ENCODE measurements at regions not wholly inside any gene's neighbourhood (a gene's known extent, or its start where the extent isn't known, plus 50 kb on each side); places are given as distances from the start of the nearest gene placed in this dataset.

GRCh38 chr15:47339800-47340570 is 377.3 kb upstream of the SEMA6D start:
- TF ChIP-seq USF2 (IDR thresholded peaks at IDR 0.05; ENCODE audit: borderline replicate concordance, low read depth, low read length): no peak
- peak; percentile 69; the same call in 1 of the 2 replicates for TF ChIP-seq RAD51 (IDR thresholded peaks at IDR 0.05)
- Histone ChIP-seq H2AFZ (ENCODE audit: control insufficient read depth, low read depth, low read length) (no peak overlapping the region), H3K4me2 (ENCODE audit: control insufficient read depth, insufficient read depth) (no peak overlapping the region), H3K4me3 (no peak overlapping the region), H3K36me3 (ENCODE audit: control insufficient read depth in 2 of 2, insufficient read depth in 2 of 2, low read length in 1 of 2) (no peaks in the 10 kb centered on the region), H3K27ac (ENCODE audit: control insufficient read depth, insufficient read depth) (no peak overlapping the region), H4K20me1 (ENCODE audit: control insufficient read depth, insufficient read depth) (no peaks in the 10 kb centered on the region), H3K79me2 (ENCODE audit: control insufficient read depth, insufficient read depth, low read length) (no peaks in the 10 kb centered on the region), H3K9me3 (replicated peaks; ENCODE audit: control insufficient read depth, insufficient read depth, low read length) (no peaks in the 10 kb centered on the region), H3K4me1 (ENCODE audit: control insufficient read depth, insufficient read depth, low read length) (no peaks in the 10 kb centered on the region), H3K9ac (ENCODE audit: control insufficient read depth, insufficient read depth, low read length) (no peak overlapping the region), H3K27me3 (replicated peaks in 1 of 2; ENCODE audit: control insufficient read depth in 2 of 2, insufficient read depth in 2 of 2, low read length in 1 of 2) (no peaks in the 10 kb centered on the region)
- ATAC-seq: no peak
- no peak for DNase-seq (ENCODE audit: low read depth, low spot score)
- CTCF ChIA-PET: no interaction called here
- RAD21 ChIA-PET (ENCODE audit: unreplicated experiment): no interaction called here
- in situ Hi-C loops (cut with MboI): no loop called here
- SMC1A ChIA-PET (ENCODE audit: uncharacterized antibody, unreplicated experiment): interaction anchor here (0.6 to 0.7 kb wide), 2 partner anchors 51 to 501 kb away, joined by 3 read pairs; no protein-coding TSS in a partner anchor
- FAIRE-seq: no peak
- intact Hi-C loops (cut with micrococcal nuclease; ENCODE audit: unreplicated experiment): no loop called here
- 1% methylated on average over 4 of the region's 4 CpGs for WGBS (ENCODE audit: insufficient coverage, insufficient replicate concordance, low lambda C conversion rate, missing lambda C conversion rate)
- POLR2A ChIA-PET: no interaction called here
- no TSS peak for BruUV-seq (replicated peaks)

GRCh38 chr15:47340571-47340920 is 376.8 kb upstream of the SEMA6D start:
- Histone ChIP-seq H2AFZ (ENCODE audit: control insufficient read depth, low read depth, low read length) (no peak overlapping the region), H3K4me2 (ENCODE audit: control insufficient read depth, insufficient read depth) (no peak overlapping the region), H4K20me1 (ENCODE audit: control insufficient read depth, insufficient read depth) (no peaks in the 10 kb centered on the region), H3K4me3 (no peak overlapping the region), H3K27me3 (replicated peaks in 1 of 2; ENCODE audit: control insufficient read depth in 2 of 2, insufficient read depth in 2 of 2, low read length in 1 of 2) (no peaks in the 10 kb centered on the region), H3K36me3 (ENCODE audit: control insufficient read depth in 2 of 2, insufficient read depth in 2 of 2, low read length in 1 of 2) (no peaks in the 10 kb centered on the region), H3K27ac (ENCODE audit: control insufficient read depth, insufficient read depth) (no peak overlapping the region), H3K9ac (ENCODE audit: control insufficient read depth, insufficient read depth, low read length) (no peak overlapping the region), H3K4me1 (ENCODE audit: control insufficient read depth, insufficient read depth, low read length) (no peaks in the 10 kb centered on the region), H3K9me3 (replicated peaks; ENCODE audit: control insufficient read depth, insufficient read depth, low read length) (no peaks in the 10 kb centered on the region), H3K79me2 (ENCODE audit: control insufficient read depth, insufficient read depth, low read length) (no peaks in the 10 kb centered on the region)
- RAD21 ChIA-PET (ENCODE audit: unreplicated experiment): no interaction called here
- in situ Hi-C loops (cut with MboI): no loop called here
- SMC1A ChIA-PET (ENCODE audit: uncharacterized antibody, unreplicated experiment): interaction anchor here (0.6 kb wide), 1 partner anchor 51 kb away, joined by 3 read pairs; no protein-coding TSS in a partner anchor
- no peak for FAIRE-seq
- ATAC-seq: no peak
- intact Hi-C loops (cut with micrococcal nuclease; ENCODE audit: unreplicated experiment): no loop called here
- POLR2A ChIA-PET: no interaction called here
- WGBS (ENCODE audit: insufficient coverage, insufficient replicate concordance, low lambda C conversion rate, missing lambda C conversion rate): 3% methylated on average over 2 of the region's 2 CpGs
- no peak for DNase-seq (ENCODE audit: low read depth, low spot score)
- CTCF ChIA-PET: no interaction called here
- no TSS peak for BruUV-seq (replicated peaks)
- TF ChIP-seq EGR1 (IDR thresholded peaks at IDR 0.05; ENCODE audit: borderline replicate concordance in 1 of 2, low read depth in 2 of 2, low read length in 2 of 2) (no peak), ZNF592 (IDR thresholded peaks at IDR 0.05) (no peak), EZH2 (IDR thresholded peaks at IDR 0.05; ENCODE audit: borderline replicate concordance, control insufficient read depth, low read depth, low read length) (no peak), ZNF384 (IDR thresholded peaks at IDR 0.05; ENCODE audit: borderline replicate concordance, low read depth, low read length) (no peak), IRF3 (IDR thresholded peaks at IDR 0.05) (no peak), SMARCA5 (IDR thresholded peaks at IDR 0.05) (no peak), PBX3 (IDR thresholded peaks at IDR 0.05; ENCODE audit: insufficient replicate concordance, low read depth, low read length) (no peak)

Measured in GM12878 (cell line).